SK-N-SH (cell line): ENCODE measurements at regions not wholly inside any gene's neighbourhood (a gene's known extent, or its start where the extent isn't known, plus 50 kb on each side); places are given as distances from the start of the nearest gene placed in this dataset.
A peak's percentile ranks its signal among the peaks of the same experiment; 100 is the strongest.

ENCODE experiments used
- CTCF ChIA-PET: fragments of 300-600, 350-600 bp; formaldehyde crosslinking; extraction: SDS; loops from one replicate; lab custom pipeline; 2021; lab: Yijun Ruan, JAX
- POLR2A ChIA-PET: fragments of 350-600 bp; sonication (Branson Sonifier 250); formaldehyde crosslinking; extraction: SDS; loops from one replicate; lab custom pipeline; 2020; ENCODE audit warnings: antibody characterized with exemption, inconsistent platforms; lab: Yijun Ruan, JAX
- DNase-seq: peaks from one replicate; pipeline ENCODE4 v3.0.0; 2012
- H2AFZ ChIP-seq: fragments of 200-600 bp; sonication (generic); 2 replicates; pipeline ENCODE4 v1.8.1; 2016; ENCODE audit warnings: antibody characterized with exemption, mild to moderate bottlenecking, low read depth
- H3F3A ChIP-seq: fragments of 200-600 bp; sonication (generic); replicated peaks from 2 replicates; pipeline ENCODE3; 2016; ENCODE audit warnings: antibody characterized with exemption, mild to moderate bottlenecking; ENCODE audit not compliant: insufficient read depth
- H3K27ac ChIP-seq, 2 experiments: fragments of 200-500 bp in 1 of 2; fragments of 200-600 bp in 1 of 2; sonication (Bioruptor generic) in 1 of 2; sonication (generic), shearing (Covaris generic) in 1 of 2; 2 replicates each; pipeline versions ENCODE4 v1.5.1 to v1.6.1; 2014 to 2016; ENCODE audit warnings: low read depth in 2 of 2, inconsistent platforms in 1 of 2, low read length in 1 of 2, mild to moderate bottlenecking in 1 of 2, mixed read lengths in 1 of 2
- H3K27me3 ChIP-seq: fragments of 200-600 bp; sonication (generic), shearing (Covaris generic); 2 replicates; pipeline ENCODE4 v1.6.1; 2016; ENCODE audit warnings: mixed run types; ENCODE audit not compliant: insufficient read depth
- H3K36me3 ChIP-seq, 2 experiments: fragments of 200-500 bp in 1 of 2; fragments of 200-600 bp in 1 of 2; sonication (Bioruptor generic) in 1 of 2; sonication (generic) in 1 of 2; replicated peaks in 1 of 2; 2 replicates each; pipeline versions ENCODE3 to v1.5.1; 2014 to 2016; ENCODE audit warnings: low read length in 1 of 2, mild to moderate bottlenecking in 1 of 2; ENCODE audit not compliant: insufficient read depth in 2 of 2, control insufficient read depth in 1 of 2
- H3K4me1 ChIP-seq, 2 experiments: fragments of 200-500 bp in 1 of 2; fragments of 200-600 bp in 1 of 2; sonication (Bioruptor generic) in 1 of 2; sonication (generic), shearing (Covaris generic) in 1 of 2; 2 replicates each; pipeline versions ENCODE4 v1.5.1 to v1.6.1; 2014 to 2016; ENCODE audit warnings: low read depth in 1 of 2, low read length in 1 of 2, mixed run types in 1 of 2; ENCODE audit not compliant: insufficient read depth in 2 of 2, control insufficient read depth in 1 of 2
- H3K4me2 ChIP-seq: fragments of 200-600 bp; sonication (generic), shearing (Covaris generic); 2 replicates; pipeline ENCODE4 v1.6.1; 2017; ENCODE audit warnings: mixed run types
- H3K4me3 ChIP-seq, 2 experiments: fragments of 200-500 bp in 1 of 2; fragments of 200-600 bp in 1 of 2; sonication (Bioruptor generic) in 1 of 2; sonication (generic), shearing (Covaris generic) in 1 of 2; 2 replicates each; pipeline versions ENCODE4 v1.5.1 to v1.8.1; 2014 to 2016; ENCODE audit warnings: low read depth in 2 of 2, inconsistent platforms in 1 of 2, low read length in 1 of 2, mild to moderate bottlenecking in 1 of 2, mixed read lengths in 1 of 2, moderate library complexity in 1 of 2
- H3K79me2 ChIP-seq: fragments of 200-600 bp; sonication (generic); 2 replicates; pipeline ENCODE4 v1.8.1; 2017; ENCODE audit warnings: mild to moderate bottlenecking; ENCODE audit not compliant: insufficient read depth
- H3K9ac ChIP-seq: fragments of 200-600 bp; sonication (generic); 2 replicates; pipeline ENCODE4 v1.6.1; 2017; ENCODE audit warnings: mixed run types
- H3K9me2 ChIP-seq: fragments of 200-600 bp; sonication (generic); 2 replicates; pipeline ENCODE4 v1.6.1; 2017; ENCODE audit warnings: mixed run types
- H3K9me3 ChIP-seq: fragments of 200-600 bp; sonication (generic); 2 replicates; pipeline ENCODE4 v1.6.1; 2017; ENCODE audit warnings: mixed run types, mild to moderate bottlenecking, moderate library complexity
- H4K20me1 ChIP-seq: fragments of 200-600 bp; sonication (generic); 2 replicates; pipeline ENCODE4 v1.6.1; 2017; ENCODE audit warnings: mild to moderate bottlenecking, mixed run types; ENCODE audit not compliant: insufficient read depth
- CTCF ChIP-seq: fragments of 200-600 bp; sonication (generic); IDR thresholded peaks from 2 replicates; pipeline ENCODE4 v1.6.1; 2017; ENCODE audit warnings: antibody characterized with exemption, mild to moderate bottlenecking, moderate library complexity
- ELF1 ChIP-seq: IDR thresholded peaks from 2 replicates; pipeline ENCODE4 v1.4.0; 2012
- EP300 ChIP-seq, 2 experiments: IDR thresholded peaks; 2 replicates each; pipeline versions ENCODE4 v1.4.0 to v1.6.1; 2012; ENCODE audit warnings: borderline replicate concordance in 1 of 2, low read depth in 1 of 2, low read length in 1 of 2
- EZH2phosphoT487 ChIP-seq: fragments of 200-600 bp; sonication (generic); IDR thresholded peaks from 2 replicates; pipeline ENCODE4 v1.6.1; 2017; ENCODE audit warnings: low read depth, mixed run types, mild to moderate bottlenecking, antibody characterized with exemption, moderate library complexity, borderline replicate concordance
- JUND ChIP-seq: IDR thresholded peaks from 2 replicates; pipeline ENCODE4 v1.4.0; 2012
- MAX ChIP-seq: IDR thresholded peaks from 2 replicates; pipeline ENCODE4 v1.4.0; 2012; ENCODE audit warnings: low read depth
- MEF2A ChIP-seq: IDR thresholded peaks from 2 replicates; pipeline ENCODE4 v1.4.0; 2012; ENCODE audit warnings: low read depth, borderline replicate concordance
- NFIC ChIP-seq: IDR thresholded peaks from 2 replicates; pipeline ENCODE4 v1.4.0; 2012; ENCODE audit warnings: borderline replicate concordance
- NRF1 ChIP-seq: IDR thresholded peaks from 2 replicates; pipeline ENCODE4 v1.6.1; 2012; ENCODE audit warnings: low read depth, mild to moderate bottlenecking, low read length
- PBX3 ChIP-seq: IDR thresholded peaks from 2 replicates; pipeline ENCODE4; 2012
- POLR2AphosphoS5 ChIP-seq: IDR thresholded peaks from 2 replicates; pipeline ENCODE4 v1.6.1; 2012; ENCODE audit warnings: low read depth, low read length
- RAD21 ChIP-seq: IDR thresholded peaks from 2 replicates; pipeline ENCODE4 v1.6.1; 2012; ENCODE audit warnings: mild to moderate bottlenecking, low read length
- RCOR1 ChIP-seq: fragments of 150-350 bp; IDR thresholded peaks from 2 replicates; pipeline ENCODE4 v1.6.1; 2017; ENCODE audit warnings: antibody characterized with exemption, low read length
- RXRA ChIP-seq: IDR thresholded peaks from 2 replicates; pipeline ENCODE4 v1.4.0; 2012; ENCODE audit warnings: low read depth, mild to moderate bottlenecking, borderline replicate concordance
- SIN3A ChIP-seq: IDR thresholded peaks from 2 replicates; pipeline ENCODE4 v1.6.1; 2012; ENCODE audit warnings: low read depth, mild to moderate bottlenecking, low read length, moderate library complexity, borderline replicate concordance
- SMC3 ChIP-seq: IDR thresholded peaks from 2 replicates; pipeline ENCODE4 v1.6.1; 2012; ENCODE audit warnings: low read depth, low read length, improper control_type of control experiment
- TAF1 ChIP-seq: IDR thresholded peaks from 2 replicates; pipeline ENCODE4 v1.6.1; 2012; ENCODE audit warnings: low read depth, mild to moderate bottlenecking, low read length, moderate library complexity, borderline replicate concordance
- TCF12 ChIP-seq: IDR thresholded peaks from 2 replicates; pipeline ENCODE4 v1.4.0; 2012
- WGBS: methylation state at CpG from one replicate; pipeline ENCODE4 v1.1.6; 2017; ENCODE audit warnings: low lambda C conversion rate; 5-methylcytosine and 5-hydroxymethylcytosine counted together

GRCh38 chr4:10182446-10183424 lies 66.1 kb upstream of the WDR1 start:
- H3K9me2 ChIP-seq, result no peaks in the 10 kb centered on the region
- H3K79me2 ChIP-seq, result no peaks in the 10 kb centered on the region
- TF ChIP-seq ELF1 (no peak), PBX3 (no peak), TAF1 (no peak), TCF12 (no peak), MAX (no peak), NRF1 (no peak), POLR2AphosphoS5 (no peak), MEF2A (no peak), RAD21 (no peak), RCOR1 (no peak), EZH2phosphoT487 (no peak), SMC3 (no peak), NFIC (no peak), SIN3A (no peak), EP300 (IDR thresholded peaks at IDR 0.05; ENCODE audit: borderline replicate concordance in 1 of 2, low read depth in 1 of 2, low read length in 1 of 2) (no peak), RXRA (no peak), JUND (no peak), CTCF (no peak)
- 2% methylated on average over 6 of the region's 6 CpGs for WGBS
- CTCF ChIA-PET, result interaction anchor here (1.9 kb wide), 1 partner anchor 25 kb away, joined by 5 read pairs; no protein-coding TSS in a partner anchor
- no peak overlapping the region for H3K4me2 ChIP-seq
- H2AFZ ChIP-seq, result no peak overlapping the region
- H3K9me3 ChIP-seq, result no peaks in the 10 kb centered on the region
- no peak for DNase-seq
- H3K27me3 ChIP-seq, result no peaks in the 10 kb centered on the region
- POLR2A ChIA-PET, result no interaction called here
- no peak overlapping the region; the same call in 1 of the 2 replicates for H3K9ac ChIP-seq
- no peak overlapping the region for H3K4me3 ChIP-seq
- H4K20me1 ChIP-seq, result no peaks in the 10 kb centered on the region
- peaks cover 0 to 13% of the 10 kb centered on the region in 2 experiments; a peak in 2 of 4 replicates for H3K4me1 ChIP-seq
- no peaks in the 10 kb centered on the region for H3K36me3 ChIP-seq
- peaks cover 13% of the 10 kb centered on the region for H3F3A ChIP-seq
- peak overlapping the region in 1 of 2 experiments; percentile 72; a peak in 1 of 4 replicates for H3K27ac ChIP-seq
